HG03095 (cell line): ENCODE measurements at regions not wholly inside any gene's neighbourhood (a gene's known extent, or its start where the extent isn't known, plus 50 kb on each side); places are given as distances from the start of the nearest gene placed in this dataset.
"Not testable (repeated sequence)": the region's sequence is repeated elsewhere in the genome, so short reads cannot be mapped to it uniquely, and the experiment has no call there.

Source experiments
- ATAC-seq: cut with Tn5 transposase; IDR thresholded peaks from one replicate; pipeline ENCODE4 v1.9.1; 2021; ENCODE audit warnings: moderate library complexity; ENCODE audit not compliant: unreplicated experiment

- no peak for ATAC-seq
These were observed 57.3 kb downstream of the MED10 start for GRCh38 chr5:6321078-6321477.

GRCh38 chr5:6319116-6319515 lies 59.2 kb downstream of the MED10 start:
- ATAC-seq: no peak

- no peak for ATAC-seq
These were observed 61.1 kb downstream of the MED10 start for GRCh38 chr5:6317116-6317798.

GRCh38 chr5:6315580-6315979 lies 62.8 kb downstream of the MED10 start:
- no peak for ATAC-seq

GRCh38 chr5:6311568-6312501 lies 66.5 kb downstream of the MED10 start:
- ATAC-seq: no peak

- ATAC-seq: no peak
These were observed 68.4 kb downstream of the MED10 start for GRCh38 chr5:6309949-6310348.

GRCh38 chr5:6308683-6309082 lies 69.7 kb downstream of the MED10 start:
- no peak for ATAC-seq

GRCh38 chr5:6307304-6307703 lies 71.0 kb downstream of the MED10 start:
- no peak for ATAC-seq

GRCh38 chr5:6305853-6306252 lies 72.5 kb downstream of the MED10 start:
- no peak for ATAC-seq

GRCh38 chr5:6302684-6303083 lies 75.7 kb downstream of the MED10 start:
- no peak for ATAC-seq

- ATAC-seq: no peak
These were observed 76.3 kb downstream of the MED10 start for GRCh38 chr5:6302075-6302474.

- ATAC-seq: no peak
These were observed 81.8 kb downstream of the MED10 start for GRCh38 chr5:6296524-6296923.

- ATAC-seq: no peak
These were observed 86.4 kb downstream of the MED10 start for GRCh38 chr5:6291961-6292360.

GRCh38 chr5:6289239-6289638 lies 89.1 kb downstream of the MED10 start:
- no peak for ATAC-seq

GRCh38 chr5:6287176-6287575 lies 91.2 kb downstream of the MED10 start:
- no peak for ATAC-seq

- ATAC-seq: no peak
These were observed 91.9 kb downstream of the MED10 start for GRCh38 chr5:6286404-6286803.

- ATAC-seq: not testable (repeated sequence)
These were observed 93.9 kb downstream of the MED10 start for GRCh38 chr5:6284491-6284890.

- ATAC-seq: no peak
These were observed 96.0 kb downstream of the MED10 start for GRCh38 chr5:6282352-6282751.

GRCh38 chr5:6281818-6282217 lies 96.5 kb downstream of the MED10 start:
- no peak for ATAC-seq

- no peak for ATAC-seq
These were observed 97.8 kb downstream of the MED10 start for GRCh38 chr5:6280425-6281100.

GRCh38 chr5:6279607-6280006 lies 98.7 kb downstream of the MED10 start:
- no peak for ATAC-seq
